COR-L47 (cell line): ENCODE measurements at regions not wholly inside any gene's neighbourhood (a gene's known extent, or its start where the extent isn't known, plus 50 kb on each side); places are given as distances from the start of the nearest gene placed in this dataset.

Experiments used
- DNase-seq: peaks from one replicate; lab custom pipeline; 2025; lab: John Stamatoyannopoulos, UW

GRCh38 chr17:79420318-79421243 is 190.3 kb downstream of the RBFOX3 start:
- DNase-seq, result no peak

DNA sequence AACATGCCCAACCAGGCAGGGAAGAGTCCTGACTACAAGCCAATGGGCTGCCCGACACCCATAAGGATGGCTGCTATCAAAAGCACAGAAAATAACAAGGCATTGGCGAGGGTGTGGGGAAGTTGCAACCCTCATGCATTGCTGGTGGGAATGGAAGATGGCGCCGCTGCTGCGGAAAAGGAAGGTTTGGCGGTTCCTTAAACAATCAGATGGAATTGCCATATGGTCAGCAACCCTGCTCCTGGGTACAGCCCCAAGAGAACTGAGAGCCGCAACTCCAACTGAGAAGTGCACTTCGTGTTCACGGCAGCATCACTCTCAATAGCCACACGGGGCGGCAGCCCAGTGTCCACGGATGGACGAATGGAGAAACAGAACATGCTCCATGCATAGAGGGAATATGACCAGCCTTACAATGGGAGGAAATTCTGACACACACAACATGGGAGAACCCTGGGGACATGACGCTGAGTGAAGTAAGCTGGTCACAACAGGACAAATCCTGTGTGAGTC is 193.3 kb downstream of the RBFOX3 start:
- no peak for DNase-seq

GRCh38 chr17:79415909-79416308 is 194.9 kb downstream of the RBFOX3 start:
- DNase-seq, result no peak

DNA sequence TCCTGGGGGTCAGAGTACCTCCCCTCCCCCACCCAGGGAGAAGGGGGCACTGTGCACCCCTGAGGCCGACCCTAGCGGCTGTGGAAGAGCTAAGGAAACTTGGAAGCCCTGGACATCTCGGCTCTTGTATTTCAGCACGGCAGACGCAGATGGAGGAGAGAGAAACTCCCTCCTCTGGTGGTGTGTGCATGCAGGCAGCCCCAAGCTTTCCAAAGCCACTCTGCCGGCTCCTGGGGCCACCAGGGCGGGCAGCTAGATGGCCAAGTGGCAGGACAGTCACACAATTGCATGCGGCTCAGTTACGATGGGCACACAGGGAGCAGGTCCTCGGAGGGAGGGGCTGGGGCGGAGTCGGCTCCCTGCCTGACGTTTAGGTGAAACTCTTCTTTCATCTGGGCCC is 195.5 kb downstream of the RBFOX3 start:
- DNase-seq, result no peak

DNA sequence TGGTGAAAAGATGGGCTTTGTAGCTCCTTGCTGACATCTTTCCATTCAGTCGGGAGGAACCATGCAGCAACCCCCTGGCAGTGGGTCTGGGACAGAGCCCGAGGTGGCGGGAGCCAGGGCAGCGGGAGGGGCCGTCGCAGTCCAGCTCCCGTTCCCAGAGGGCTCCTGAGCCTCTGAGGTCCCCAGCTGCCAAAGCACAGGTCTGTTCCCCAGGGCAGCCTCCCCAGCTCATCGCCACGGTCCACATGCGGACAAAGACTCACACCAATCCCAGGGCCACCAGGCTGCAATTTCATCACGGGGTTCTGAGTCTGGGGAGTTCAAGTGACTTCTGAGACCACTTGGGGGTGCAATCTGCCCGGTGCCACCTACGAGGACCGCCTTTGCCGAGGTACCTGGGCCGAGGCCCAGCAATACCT is 196.0 kb downstream of the RBFOX3 start:
- DNase-seq, result no peak

DNA sequence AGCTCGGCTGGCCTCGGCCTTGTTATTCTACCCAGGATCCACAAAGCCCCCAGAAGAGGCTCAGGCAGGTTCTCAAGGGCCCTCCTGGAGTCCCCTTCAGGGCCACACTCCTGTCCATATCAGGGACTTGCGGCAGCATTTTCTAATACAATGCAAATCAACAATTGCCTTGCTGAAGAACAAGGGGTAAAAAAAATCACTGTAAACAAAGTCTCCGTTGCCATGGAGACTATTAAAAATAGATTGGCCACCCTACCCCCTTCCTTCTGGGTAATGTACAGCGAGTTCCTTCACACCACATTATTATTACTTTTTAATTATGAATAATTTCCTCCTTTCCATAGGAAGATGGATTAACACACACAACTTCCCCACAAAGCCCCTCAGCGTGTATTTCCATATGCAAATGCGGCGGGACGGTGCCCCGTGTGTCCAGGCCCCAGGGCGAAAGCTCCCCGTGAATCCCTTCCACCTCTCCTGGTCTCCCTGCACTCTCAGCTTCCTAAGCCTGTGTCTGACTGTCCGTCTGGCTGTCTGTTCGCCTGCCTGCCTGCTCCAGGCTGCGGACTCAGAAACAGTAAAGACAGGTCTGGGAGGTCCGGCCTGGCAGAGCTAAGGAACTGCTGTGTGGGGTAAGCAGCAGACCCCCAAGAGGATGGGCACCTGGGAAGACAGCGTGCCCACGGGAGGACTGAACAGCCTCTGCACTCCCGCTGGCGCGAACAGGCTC is 196.6 kb downstream of the RBFOX3 start:
- no peak for DNase-seq

DNA sequence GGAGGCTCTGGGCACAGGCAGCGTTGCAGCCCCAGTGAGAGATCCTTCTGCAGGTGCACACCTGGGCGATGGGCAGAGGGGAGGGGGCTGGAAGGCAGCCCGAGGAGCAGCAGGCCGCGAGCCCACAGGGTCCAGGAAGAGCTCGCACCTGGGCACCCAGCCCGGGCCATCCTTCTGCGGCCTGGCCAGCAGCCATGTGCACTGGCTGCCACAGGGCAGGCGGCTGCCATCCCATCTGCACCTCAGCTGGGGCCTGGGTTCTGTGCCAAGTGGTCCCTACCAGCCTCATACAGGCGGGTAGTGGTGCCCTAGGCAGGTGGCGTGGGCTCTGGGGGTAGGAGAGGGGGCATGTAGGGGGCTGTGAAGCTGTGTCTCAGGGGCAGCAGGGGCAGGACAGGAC is 197.2 kb downstream of the RBFOX3 start:
- DNase-seq, result peak; percentile 75

- DNase-seq, result no peak
These were observed 197.9 kb downstream of the RBFOX3 start for GRCh38 chr17:79412886-79413390.

DNA sequence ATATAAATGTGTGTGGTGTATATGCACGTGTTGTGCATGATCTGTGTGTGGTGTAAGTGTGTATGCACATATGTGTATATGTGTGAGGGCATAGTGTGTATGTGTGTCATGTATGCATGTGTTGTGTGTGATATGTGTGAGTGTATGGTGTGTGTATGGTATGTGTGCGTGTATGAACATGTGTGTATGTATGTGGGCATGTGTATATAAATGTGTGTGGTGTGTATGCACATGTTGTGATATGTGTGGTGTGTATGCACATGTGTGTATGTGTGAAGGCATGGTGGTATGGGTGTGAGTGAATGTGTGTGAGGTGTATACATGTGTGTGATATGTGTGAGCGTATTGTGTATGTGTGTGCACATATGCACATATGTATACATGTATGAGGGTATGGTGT is 198.7 kb downstream of the RBFOX3 start:
- no peak for DNase-seq

- DNase-seq, result no peak
These were observed 199.4 kb downstream of the RBFOX3 start for GRCh38 chr17:79411419-79411818.

DNA sequence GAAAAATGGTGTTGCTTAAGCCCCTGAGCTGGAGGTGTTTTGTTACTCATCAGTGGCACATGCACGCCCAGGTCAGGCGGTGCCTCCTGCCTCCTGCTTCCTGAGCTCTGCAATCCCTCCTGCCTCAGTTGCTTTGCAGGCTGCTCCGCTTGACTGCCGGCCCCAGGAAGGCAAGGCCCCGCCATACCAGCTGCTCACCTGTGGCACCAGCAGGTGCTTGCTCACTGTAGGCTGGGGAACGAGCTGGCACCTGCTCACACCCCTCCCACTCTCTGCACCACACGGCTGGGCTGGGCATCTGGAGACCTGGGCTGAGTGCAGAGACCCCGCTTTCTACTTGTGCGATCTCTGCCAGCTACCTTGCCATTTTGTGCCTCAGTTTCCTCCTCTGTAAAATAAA is 200.2 kb downstream of the RBFOX3 start:
- DNase-seq, result peak; percentile 41

- no peak for DNase-seq
These were observed 202.6 kb downstream of the RBFOX3 start for GRCh38 chr17:79408251-79408650.

DNA sequence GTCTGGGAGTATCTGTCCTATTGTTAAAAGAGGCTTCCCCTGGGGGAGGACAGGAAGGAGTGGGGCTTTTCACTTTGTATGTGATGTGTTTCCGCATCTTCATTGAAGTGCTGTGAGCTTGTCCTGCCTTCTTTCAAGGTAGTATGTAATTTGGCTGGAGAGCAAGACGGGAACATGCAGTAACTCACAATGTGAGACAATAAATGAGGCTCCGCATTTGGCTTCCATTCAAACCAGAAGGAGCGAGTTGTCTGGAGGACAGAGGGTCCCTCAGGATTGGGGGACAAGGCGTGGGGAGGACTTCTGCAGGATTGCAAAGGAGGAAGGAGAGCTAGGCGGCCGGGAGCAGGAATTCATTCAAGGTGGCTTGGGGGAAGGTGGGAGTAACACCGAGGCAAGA is 203.5 kb downstream of the RBFOX3 start:
- DNase-seq, result no peak

DNA sequence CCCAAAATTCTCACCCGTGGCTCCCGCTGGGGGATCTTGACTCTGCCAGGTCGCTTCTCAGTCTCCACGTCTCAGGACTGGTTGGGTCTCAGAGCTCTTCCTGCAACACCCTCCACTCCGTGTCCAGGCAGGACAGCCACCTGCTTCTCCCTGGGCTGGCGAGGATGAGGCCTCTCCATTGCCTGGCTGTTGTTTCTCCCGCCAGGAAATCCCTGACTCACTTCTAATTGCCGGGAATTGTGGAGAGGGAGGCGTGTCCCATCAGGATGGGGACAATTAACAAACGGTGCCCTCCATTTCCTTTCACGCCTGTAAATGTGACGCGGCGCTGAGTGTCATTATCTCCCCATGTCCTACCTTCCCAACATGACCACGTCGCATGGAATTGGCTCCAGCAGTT is 204.5 kb downstream of the RBFOX3 start:
- DNase-seq, result peak; percentile 89

DNA sequence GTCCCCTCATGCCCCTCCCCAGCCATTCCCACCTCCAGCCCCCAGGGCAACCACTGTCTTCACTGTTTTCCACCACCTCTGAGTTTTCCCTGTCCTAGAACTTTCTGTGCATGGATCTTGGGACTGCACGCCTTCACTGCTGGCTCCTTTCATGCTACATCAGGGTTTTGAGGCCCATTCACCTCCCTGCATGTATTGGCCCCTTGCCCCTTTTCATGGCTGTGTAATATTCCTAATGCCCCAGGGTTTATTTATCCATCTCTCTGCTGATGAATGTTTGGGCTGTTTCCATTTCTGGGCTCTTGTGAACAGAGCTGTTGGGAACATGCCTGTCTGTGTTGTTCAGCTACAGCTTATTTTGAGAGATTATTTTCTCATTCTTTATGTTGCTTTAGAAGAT is 205.0 kb downstream of the RBFOX3 start:
- DNase-seq, result no peak

DNA sequence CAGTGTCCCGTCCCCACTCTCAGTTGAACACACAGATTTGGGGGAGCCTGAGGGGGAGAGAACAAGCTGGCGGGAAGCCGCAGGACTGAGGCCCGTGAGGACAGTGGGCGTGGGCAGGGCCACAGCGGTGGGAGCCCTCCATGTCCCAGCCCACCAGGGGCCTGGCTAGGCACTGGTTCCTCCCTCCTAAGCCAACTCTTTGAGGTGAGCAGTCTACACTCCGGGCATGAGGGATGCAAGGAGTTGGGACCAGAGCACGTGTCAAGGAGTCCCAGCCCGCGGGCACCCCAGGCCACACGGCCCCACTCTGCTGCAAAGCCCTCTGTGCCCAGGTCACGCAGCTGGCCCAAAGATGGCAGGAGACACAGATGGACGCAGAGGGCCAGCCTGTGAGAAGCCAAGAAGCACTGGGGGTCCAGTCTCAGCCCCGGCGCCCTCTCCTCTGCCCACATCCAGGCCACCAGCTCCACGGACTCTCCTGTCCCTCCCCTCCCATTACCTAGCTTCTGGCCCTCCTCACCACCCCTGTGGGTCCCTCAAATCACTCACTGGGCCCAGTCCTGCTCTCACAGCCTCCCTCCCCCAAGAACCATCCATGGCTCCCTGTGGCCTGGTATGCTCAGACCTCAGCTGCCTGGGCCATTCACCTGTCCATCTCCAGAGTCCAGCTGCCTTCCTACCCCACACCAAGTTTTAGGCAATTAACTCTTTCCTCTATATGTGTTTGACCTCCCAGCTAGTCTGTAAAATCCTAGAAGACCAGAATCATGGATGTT is 206.5 kb downstream of the RBFOX3 start:
- DNase-seq, result no peak

DNA sequence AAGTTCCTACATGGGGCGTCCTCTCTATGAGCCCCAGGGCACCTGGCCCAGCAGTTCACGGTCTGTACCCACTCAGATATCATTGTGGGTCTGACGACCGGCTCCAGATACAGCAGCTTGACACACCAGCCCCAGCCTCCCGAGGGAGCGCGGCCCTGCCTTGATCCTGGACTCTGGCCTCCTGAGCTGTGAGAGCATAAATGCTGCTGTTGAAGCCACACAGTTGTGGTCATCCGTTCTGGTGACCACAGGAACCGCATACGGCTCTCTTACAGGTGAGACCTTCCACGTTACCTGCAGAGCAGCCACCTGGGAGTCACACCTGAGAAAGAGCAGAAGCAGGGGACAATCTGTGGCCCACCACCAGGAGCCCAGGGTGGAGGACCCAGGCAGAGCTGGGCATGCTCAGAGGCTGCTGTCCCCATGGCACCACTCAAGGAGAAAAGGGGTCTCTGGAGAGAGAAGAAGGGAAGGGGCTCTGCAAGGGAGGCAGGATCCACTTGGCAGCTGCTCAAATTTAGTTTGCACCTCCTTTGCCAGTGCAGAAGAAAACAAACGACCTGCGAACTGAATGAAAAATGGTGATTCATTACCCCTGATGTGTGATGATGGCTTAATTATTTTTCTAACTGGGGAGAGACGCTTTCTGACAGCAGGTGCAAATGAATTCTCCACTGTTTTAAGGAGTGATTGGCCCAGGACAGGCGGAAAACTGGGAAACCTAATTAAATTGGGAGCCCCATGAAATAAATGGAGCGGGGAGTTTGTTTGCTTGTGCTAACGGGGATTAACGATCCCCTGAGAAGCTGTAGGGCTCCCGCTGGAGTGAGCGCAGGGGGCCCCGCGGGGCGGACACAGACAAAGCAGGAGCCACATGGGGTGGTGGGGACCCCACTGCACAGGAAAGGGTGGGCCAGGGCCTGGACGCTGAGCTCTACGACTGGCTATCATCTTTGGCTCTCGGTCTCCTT is 208.9 kb downstream of the RBFOX3 start:
- peak; percentile 40 for DNase-seq

DNA sequence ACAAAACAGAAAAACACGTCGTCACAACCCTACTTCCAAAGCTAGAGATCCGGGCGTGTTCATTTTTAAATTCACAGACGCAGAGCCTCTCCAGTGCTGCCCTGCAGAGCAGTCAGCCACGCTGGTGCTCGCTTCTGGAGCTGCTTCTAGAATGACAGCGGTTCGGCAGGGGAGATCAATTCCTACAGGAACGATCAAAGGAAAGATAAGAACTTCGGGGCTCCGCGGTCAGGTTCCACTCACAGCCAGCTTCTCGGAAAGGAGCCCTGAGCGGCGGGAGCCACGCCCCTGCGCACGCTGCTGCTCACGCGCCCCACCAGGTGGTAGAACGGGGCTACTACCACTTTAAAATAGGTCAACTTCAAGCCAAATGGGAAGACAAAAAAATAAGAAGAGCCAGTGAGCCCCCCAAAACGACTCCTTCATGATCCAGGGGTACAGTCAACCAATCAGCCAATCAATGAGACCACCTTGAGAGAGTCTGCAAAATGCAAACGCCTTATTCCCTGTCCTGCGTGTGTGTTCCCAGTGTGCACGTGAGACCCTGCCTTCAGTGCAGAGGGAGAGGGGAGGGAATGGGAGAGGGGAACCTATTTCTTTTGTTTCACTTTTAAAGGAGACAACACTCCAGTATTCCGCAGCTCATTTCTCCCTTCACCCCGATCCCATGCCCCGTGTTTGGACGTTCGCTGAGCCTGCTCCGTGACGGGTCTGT is 209.7 kb downstream of the RBFOX3 start:
- DNase-seq, result peak; percentile 53

GRCh38 chr17:79399610-79400144 is 211.2 kb downstream of the RBFOX3 start:
- no peak for DNase-seq

GRCh38 chr17:79398441-79398840 is 212.4 kb downstream of the RBFOX3 start:
- no peak for DNase-seq
